C4-2B (cell line): ENCODE measurements at regions not wholly inside any gene's neighbourhood (a gene's known extent, or its start where the extent isn't known, plus 50 kb on each side); places are given as distances from the start of the nearest gene placed in this dataset.

Experiments
- CTCF ChIP-seq: fragments of 450-650 bp; conservative IDR thresholded peaks from 2 replicates; pipeline ENCODE4 v1.5.1; 2017; ENCODE audit warnings: mild to moderate bottlenecking
- ZFX ChIP-seq: fragments of 450-650 bp; IDR thresholded peaks from 2 replicates; pipeline ENCODE4 v1.6.1; 2017

- TF ChIP-seq CTCF (no peak), ZFX (peak; percentile 20; the same call in 1 of the 2 replicates)
These were observed 59.7 kb upstream of the CCDC6 start for GRCh38 chr10:59965899-59966650.
